ENCODE measurements at regions not wholly inside any gene's neighbourhood (a gene's known extent, or its start where the extent isn't known, plus 50 kb on each side); places are given as distances from the start of the nearest gene placed in this dataset.

DNA sequence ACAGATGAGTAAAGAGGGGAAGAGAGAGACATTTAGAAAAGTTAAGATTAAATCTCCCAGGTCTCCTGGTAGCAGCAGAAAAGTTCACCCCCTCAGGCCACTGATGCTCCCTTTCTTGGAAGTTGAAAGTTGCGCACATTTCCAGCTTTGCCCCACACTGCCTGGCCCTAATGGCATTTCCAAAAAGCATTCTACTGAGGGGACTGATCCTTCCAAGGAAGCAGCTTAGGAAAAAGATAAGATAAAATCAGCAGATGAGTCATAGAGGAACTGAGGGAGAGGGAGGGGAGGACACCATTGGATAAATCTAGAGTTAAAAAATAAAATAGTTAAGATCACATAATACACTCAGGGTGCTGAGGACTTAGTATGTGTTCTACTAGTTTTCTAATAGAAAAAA, 67.6 kb upstream of the SLC12A2 start:
- no peak for TF ChIP-seq POLR2AphosphoS5 (IDR thresholded peaks at IDR 0.05; ENCODE audit: low read depth, low read length)
- no peak for TF ChIP-seq TAF1 (IDR thresholded peaks at IDR 0.05; ENCODE audit: borderline replicate concordance, low read depth, low read length)
- TF ChIP-seq POLR2A (IDR thresholded peaks at IDR 0.05; ENCODE audit: low read depth, low read length): no peak
- DNase-seq (ENCODE audit: insufficient read length) (no peak), FAIRE-seq (no peak)

DNA sequence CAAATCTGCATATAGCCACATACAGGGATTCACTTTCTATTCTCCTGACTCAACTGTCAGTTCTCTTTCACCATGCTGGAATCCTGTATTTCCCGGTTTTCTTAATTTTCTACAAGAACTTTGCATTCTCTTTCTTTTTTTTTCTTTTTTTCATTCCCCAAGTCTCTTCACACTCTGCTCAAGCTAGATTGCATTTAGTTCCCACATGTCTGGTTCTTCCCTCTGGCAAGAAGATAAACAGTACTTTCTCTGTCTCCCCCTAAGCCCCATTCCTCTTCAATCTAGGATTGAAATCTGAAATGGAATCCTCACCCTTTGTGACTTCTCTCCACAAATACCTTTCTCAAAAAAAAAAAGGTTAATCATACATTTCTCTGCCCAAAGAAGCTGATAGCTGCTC, 64.2 kb upstream of the SLC12A2 start:
- DNase-seq (ENCODE audit: insufficient read length) (no peak), FAIRE-seq (no peak)
- TF ChIP-seq POLR2AphosphoS5 (IDR thresholded peaks at IDR 0.05; ENCODE audit: low read depth, low read length) (no peak), POLR2A (IDR thresholded peaks at IDR 0.05; ENCODE audit: low read depth, low read length) (no peak)

DNA sequence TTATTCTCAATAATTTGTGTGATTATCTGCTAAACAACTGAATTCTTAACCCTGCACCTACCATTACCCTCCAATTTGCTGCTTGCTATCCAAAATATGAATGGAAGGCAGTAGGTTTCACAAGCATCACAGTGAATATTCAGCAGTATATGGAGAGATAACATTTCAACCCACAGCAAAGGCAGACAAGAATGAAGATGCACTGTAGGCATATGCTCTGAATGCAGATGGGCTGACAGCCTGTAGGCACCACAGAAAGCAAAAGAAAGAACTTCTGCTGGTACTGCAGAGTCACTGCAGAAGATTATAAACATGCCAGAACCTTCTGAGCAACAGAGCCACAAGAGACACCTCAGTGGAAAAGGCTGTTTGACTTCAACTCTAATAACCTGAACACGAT, 63.6 kb upstream of the SLC12A2 start:
- FAIRE-seq: no peak

DNA sequence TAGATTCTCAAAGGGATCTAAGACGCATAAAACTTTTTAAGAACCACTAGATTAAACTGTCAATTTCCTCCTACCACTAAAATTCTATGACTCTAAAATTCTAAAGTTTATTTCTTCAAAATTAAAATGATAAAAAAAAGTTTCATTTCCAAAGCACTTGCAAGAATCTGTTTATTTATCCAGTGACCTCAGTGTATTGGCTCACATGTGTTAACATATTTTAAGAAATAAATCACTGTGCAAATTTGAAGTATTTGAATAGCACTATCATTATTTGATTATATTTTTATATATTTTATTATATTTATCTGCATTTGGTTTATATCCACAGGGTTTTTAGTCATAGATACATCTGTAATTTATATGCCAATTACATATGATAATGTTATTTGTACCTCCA, 62.2 kb upstream of the SLC12A2 start:
- FAIRE-seq: no peak
- no peak for TF ChIP-seq POLR2AphosphoS5 (IDR thresholded peaks at IDR 0.05; ENCODE audit: low read depth, low read length)
- no peak for TF ChIP-seq POLR2A (IDR thresholded peaks at IDR 0.05; ENCODE audit: low read depth, low read length)
- no peak for TF ChIP-seq TAF1 (IDR thresholded peaks at IDR 0.05; ENCODE audit: borderline replicate concordance, low read depth, low read length)

More for the DNA sequence above, 63.6 kb upstream of the SLC12A2 start:
- TF ChIP-seq TAF1 (IDR thresholded peaks at IDR 0.05; ENCODE audit: borderline replicate concordance, low read depth, low read length) (no peak), POLR2AphosphoS5 (IDR thresholded peaks at IDR 0.05; ENCODE audit: low read depth, low read length) (no peak), POLR2A (IDR thresholded peaks at IDR 0.05; ENCODE audit: low read depth, low read length) (no peak)
- no peak for DNase-seq (ENCODE audit: insufficient read length)

More for the DNA sequence above, 62.2 kb upstream of the SLC12A2 start:
- no peak for DNase-seq (ENCODE audit: insufficient read length)

Data from GM12892 (cell line).